ENCODE measurements at regions not wholly inside any gene's neighbourhood (a gene's known extent, or its start where the extent isn't known, plus 50 kb on each side); places are given as distances from the start of the nearest gene placed in this dataset.

- TF ChIP-seq CTCF (IDR thresholded peaks at IDR 0.05): no peak
- TF ChIP-seq EZH2 (IDR thresholded peaks at IDR 0.05; ENCODE audit: borderline replicate concordance, insufficient read depth, low read depth, low read length, poor library complexity, severe bottlenecking): no peak
Measured at GRCh38 chr10:114716811-114717404, 58.8 kb upstream of the ABLIM1 start.
